D341Med (cell line): ENCODE measurements at regions not wholly inside any gene's neighbourhood (a gene's known extent, or its start where the extent isn't known, plus 50 kb on each side); places are given as distances from the start of the nearest gene placed in this dataset.

Source experiments
- DNase-seq: peaks from one replicate; pipeline ENCODE4 v3.0.0; 2012; ENCODE audit warnings: low spot score

- DNase-seq, result no peak
Observed at GRCh38 chr7:124423863-124424262, 341.7 kb downstream of the GPR37 start.

- DNase-seq, result no peak
Observed at GRCh38 chr7:124422081-124422480, 343.5 kb downstream of the GPR37 start.

GRCh38 chr7:124420367-124420766 lies 345.2 kb downstream of the GPR37 start:
- DNase-seq, result no peak

GRCh38 chr7:124413029-124413428 lies 352.6 kb downstream of the GPR37 start:
- no peak for DNase-seq

- no peak for DNase-seq
Observed at GRCh38 chr7:124412531-124412930, 353.1 kb downstream of the GPR37 start.

GRCh38 chr7:124411796-124412195 lies 353.8 kb downstream of the GPR37 start:
- no peak for DNase-seq

GRCh38 chr7:124403587-124403986 lies 362.0 kb downstream of the GPR37 start:
- no peak for DNase-seq

- DNase-seq, result no peak
Observed at GRCh38 chr7:124403112-124403511, 362.5 kb downstream of the GPR37 start.

- no peak for DNase-seq
Observed at GRCh38 chr7:124399941-124400340, 365.7 kb downstream of the GPR37 start.

- DNase-seq, result no peak
Observed at GRCh38 chr7:124398937-124399552, 366.2 kb upstream of the TMEM229A start.

GRCh38 chr7:124397134-124397533 lies 364.3 kb upstream of the TMEM229A start:
- DNase-seq, result no peak

- DNase-seq, result no peak
Observed at GRCh38 chr7:124390301-124390700, 357.4 kb upstream of the TMEM229A start.

- no peak for DNase-seq
Observed at GRCh38 chr7:124388751-124389150, 355.9 kb upstream of the TMEM229A start.

GRCh38 chr7:124387056-124387455 lies 354.2 kb upstream of the TMEM229A start:
- no peak for DNase-seq

- DNase-seq, result no peak
Observed at GRCh38 chr7:124379296-124379695, 346.4 kb upstream of the TMEM229A start.

GRCh38 chr7:124376111-124376510 lies 343.2 kb upstream of the TMEM229A start:
- no peak for DNase-seq

- DNase-seq, result no peak
Observed at GRCh38 chr7:124375391-124375790, 342.5 kb upstream of the TMEM229A start.

- DNase-seq, result no peak
Observed at GRCh38 chr7:124369310-124369709, 336.4 kb upstream of the TMEM229A start.

GRCh38 chr7:124366118-124366517 lies 333.3 kb upstream of the TMEM229A start:
- no peak for DNase-seq

GRCh38 chr7:124364283-124364682 lies 331.4 kb upstream of the TMEM229A start:
- no peak for DNase-seq

- no peak for DNase-seq
Observed at GRCh38 chr7:124354201-124354600, 321.3 kb upstream of the TMEM229A start.

GRCh38 chr7:124351950-124352349 lies 319.1 kb upstream of the TMEM229A start:
- no peak for DNase-seq

GRCh38 chr7:124349443-124349842 lies 316.6 kb upstream of the TMEM229A start:
- DNase-seq, result no peak

GRCh38 chr7:124338861-124339260 lies 306.0 kb upstream of the TMEM229A start:
- no peak for DNase-seq
